Sciatic nerve (tissue), 2 donors: ENCODE measurements at regions not wholly inside any gene's neighbourhood (a gene's known extent, or its start where the extent isn't known, plus 50 kb on each side); places are given as distances from the start of the nearest gene placed in this dataset.

Experiments
- ATAC-seq: fragments of 200-7000 bp; cut with Tn5 transposase; one replicate; pipeline ENCODE4 v1.9.1; 2020; ENCODE audit warnings: mild to moderate bottlenecking, moderate library complexity
- DNase-seq: peaks from one replicate; pipeline ENCODE4 v3.0.0-alpha.2; 2020; ENCODE audit warnings: low spot score
- intact Hi-C: fragments of 100-400 bp; cut with DNase I; formaldehyde crosslinking; loops from one replicate; pipeline ENCODE4 v1.14.2; 2022
- donor health status: DM: no; HTN: no; CAD: no.
- donor health status: DM: no; HTN: no; CAD: no.

DNA sequence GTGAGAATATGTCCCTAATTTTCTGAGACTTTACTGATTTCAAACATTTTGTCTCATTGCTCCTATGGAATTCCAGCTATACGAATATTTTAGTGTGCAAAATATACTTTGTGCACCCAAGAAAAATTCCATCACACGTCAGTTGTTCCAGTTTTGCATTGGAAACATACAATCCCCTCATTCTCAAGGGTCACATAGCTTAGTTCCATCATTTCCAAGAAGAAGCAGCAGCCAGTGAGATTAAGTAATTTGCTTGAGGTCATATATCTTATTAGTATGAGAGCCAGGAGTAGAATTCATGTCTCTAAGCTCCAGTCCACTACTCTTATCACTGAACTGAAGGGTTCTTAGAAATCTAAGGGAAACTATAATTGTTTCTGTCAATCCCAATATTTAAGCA is 746.7 kb upstream of the C9orf72 start:
- no peak for DNase-seq
- no peak for ATAC-seq
- intact Hi-C loops: loop anchor here (1.0 kb wide), 1 partner anchor 20 kb away; no protein-coding TSS in a partner anchor

DNA sequence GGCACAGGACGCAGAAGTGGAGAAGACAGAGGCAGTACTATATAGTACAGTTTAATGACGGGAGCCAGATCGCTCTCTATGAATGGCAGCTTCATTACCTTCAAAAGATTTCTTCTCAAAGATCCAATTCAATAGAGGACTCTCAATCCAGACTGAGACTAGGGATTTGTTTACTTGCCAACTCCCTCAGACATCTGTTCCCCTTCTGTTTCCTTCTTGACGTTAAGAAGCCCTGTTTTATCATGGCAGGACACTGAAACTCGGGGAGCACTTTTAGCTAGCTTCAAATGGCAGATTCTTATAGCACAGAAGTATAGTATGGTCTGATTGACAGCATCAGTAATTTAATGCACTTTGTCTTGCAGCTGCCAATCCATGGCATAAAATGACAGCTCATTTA is 747.3 kb upstream of the C9orf72 start:
- intact Hi-C loops: no loop called here
- DNase-seq (no peak), ATAC-seq (no peak)

DNA sequence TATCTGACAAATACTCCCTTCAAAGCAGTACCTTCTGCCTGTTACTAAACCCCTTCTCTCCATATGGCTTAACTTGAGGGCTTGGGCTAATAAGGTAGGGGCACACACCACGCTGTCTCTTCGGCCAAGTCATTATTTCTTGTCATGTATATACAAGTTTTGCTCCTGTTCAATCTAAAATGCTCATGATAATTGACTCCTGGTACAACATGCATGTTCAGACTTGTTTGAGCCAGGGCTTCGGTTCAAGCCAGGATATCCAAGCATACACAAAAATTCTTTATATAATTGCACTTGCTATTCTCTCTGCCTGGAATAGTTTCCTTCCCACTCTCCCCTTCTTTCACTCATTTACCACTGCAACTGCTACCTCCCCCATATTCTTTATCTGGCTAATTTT is 756.0 kb upstream of the C9orf72 start:
- intact Hi-C loops: no loop called here
- no peak for DNase-seq
- no peak for ATAC-seq

DNA sequence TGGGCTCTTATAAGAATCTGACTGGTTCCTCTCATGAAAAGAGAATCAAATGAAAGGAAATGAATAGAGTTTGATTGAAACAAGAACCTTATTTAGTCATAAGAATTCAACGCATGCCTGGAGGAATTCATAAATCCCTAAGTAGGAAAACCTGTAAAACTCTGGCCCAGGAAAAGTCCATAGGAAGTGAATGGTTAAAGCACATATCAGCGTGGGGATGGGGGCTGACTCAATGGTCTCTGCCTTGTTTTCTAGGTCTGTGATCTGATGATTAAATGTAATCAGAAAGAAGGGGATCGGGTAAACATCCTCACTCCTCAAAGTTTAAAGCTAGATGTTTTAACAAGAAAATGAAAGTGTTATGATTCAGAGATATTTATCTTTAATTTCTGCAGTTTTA is 759.4 kb upstream of the C9orf72 start:
- intact Hi-C loops: no loop called here
- DNase-seq (no peak), ATAC-seq (no peak)

DNA sequence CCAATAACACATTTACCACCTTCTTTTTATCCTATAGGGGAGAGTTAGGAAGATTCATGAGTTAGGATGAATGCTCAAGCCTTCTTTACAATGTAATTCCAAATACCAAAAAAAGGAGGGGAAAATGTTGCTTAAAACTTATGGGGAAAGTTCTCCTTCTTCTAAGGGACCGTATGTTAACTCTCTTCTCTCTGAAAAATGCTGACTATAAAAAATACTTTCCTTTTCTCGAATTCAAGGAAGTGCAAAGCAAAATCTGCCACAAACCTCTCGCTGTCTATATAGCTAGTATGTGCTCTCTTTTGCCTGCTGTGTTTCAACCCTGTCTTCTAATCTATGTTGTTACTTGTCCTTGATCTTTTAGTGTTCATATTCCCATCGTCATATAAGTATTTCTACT is 768.6 kb upstream of the C9orf72 start:
- ATAC-seq (no peak), DNase-seq (no peak)
- intact Hi-C loops: no loop called here

DNA sequence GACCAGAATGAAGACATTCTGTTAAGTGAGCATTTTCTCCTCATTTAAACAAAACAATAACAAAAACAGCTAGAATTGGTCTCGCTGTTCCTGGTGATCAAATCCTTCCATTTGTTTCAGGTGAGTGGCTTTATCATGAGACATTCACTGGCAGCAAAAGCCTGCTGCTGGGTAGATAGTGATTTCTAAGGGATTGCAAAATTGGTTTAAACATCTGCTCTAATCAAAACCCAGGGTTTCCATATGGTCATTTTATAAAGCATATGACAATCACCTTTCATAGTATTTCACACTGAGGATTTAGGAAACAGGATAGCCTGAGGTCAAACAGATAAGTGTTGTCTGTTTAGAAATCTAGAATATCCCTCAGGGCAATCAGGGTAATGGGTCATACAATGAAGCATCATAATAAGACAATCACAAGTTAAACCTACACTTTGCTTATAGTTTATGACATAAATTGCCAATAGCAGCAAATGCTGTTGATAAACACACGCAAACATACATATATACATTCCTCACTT is 769.6 kb upstream of the C9orf72 start:
- ATAC-seq (no peak), DNase-seq (no peak)
- intact Hi-C loops: no loop called here

DNA sequence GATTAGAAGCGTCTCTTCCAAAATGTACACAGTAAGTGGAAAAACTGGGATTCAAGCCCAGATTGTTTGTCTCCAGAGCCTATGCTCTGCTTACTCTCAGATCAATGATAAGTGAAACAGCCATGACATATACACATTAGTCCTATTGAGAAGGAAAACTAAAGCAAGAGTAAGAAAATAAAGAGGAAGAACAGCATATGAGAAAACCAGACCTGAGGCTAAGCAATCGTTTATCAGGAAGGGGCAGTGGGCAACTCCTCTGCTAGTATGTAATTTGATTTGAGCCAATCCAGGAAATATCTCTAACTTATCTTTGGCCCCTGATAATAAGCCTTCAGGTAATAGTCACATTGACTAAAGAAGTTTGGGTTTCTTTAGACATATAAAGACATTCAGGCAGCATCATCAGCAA is 789.9 kb upstream of the C9orf72 start:
- no peak for ATAC-seq
- intact Hi-C loops: no loop called here
- DNase-seq: no peak

DNA sequence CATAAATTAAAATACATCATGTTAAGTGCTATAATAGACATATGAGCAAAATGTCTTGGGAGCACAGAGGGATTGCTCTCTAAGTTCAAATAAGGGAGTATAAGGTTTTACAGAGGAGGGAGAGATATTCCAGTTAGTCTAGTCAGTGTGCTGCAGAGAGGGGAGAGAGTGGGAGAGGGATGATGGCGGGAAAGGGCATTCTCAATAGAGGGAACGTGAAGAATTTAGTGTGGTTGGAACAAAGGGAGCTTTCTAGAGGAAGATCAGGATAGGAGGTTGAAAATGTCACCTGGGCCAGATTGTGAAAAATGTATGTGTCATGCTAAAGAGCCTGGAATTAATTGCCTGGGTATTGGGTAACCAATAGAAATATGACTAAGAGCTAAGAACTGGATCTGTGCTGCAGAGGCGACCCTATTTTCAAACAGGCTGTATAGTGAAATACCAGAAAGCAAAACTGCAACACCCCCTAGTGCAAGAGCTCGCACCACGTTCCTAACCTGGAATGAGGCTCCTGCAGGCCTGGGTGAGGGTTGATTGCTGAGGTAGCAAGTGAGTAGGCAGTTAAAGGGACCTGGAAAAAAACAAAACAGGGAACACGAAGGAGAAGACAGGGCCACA is 791.8 kb upstream of the C9orf72 start:
- no peak for ATAC-seq
- intact Hi-C loops: no loop called here
- DNase-seq: no peak

DNA sequence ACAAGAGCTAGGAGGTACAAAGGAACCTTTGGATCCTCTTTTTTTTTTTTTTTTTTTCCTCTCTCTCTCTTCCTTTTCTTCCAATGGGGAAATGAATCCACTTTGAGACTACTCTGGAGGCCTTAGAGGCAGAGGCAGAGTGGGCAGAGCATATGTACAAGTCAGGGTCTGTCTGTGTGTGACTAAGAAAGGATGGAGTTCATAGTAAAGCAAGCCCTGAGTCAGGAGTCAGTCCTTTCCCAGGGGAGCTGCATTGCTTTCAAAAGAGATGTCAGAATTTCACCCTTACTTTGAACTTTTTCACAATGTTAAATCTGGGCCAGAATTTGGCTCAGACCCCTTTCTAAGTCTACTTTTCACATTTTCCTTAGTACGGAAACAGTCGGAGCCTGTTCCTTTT is 792.4 kb upstream of the C9orf72 start:
- no peak for DNase-seq
- ATAC-seq: no peak
- intact Hi-C loops: no loop called here

DNA sequence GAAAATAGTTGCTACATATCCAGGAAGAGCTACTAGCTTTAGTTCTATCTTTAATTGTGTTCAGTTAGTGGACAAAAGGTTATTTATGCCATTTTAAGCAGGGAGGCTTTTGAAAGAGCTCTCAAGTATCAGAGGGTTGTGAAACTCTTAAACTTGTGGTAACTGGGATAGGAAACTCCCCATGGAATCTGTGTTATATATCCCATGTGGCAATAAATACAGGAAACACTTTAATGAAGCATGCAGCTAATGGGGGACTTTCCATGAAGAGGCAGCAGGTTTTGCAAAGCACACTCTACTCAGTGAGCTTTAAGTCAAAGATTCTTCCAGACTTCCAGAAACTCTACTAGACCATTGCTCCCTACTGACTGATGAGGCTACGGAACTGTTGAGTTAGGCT is 805.0 kb upstream of the C9orf72 start:
- DNase-seq (no peak), ATAC-seq (no peak)
- intact Hi-C loops: loop anchor here (10.0 kb wide), 1 partner anchor 57 kb away; no protein-coding TSS in a partner anchor

DNA sequence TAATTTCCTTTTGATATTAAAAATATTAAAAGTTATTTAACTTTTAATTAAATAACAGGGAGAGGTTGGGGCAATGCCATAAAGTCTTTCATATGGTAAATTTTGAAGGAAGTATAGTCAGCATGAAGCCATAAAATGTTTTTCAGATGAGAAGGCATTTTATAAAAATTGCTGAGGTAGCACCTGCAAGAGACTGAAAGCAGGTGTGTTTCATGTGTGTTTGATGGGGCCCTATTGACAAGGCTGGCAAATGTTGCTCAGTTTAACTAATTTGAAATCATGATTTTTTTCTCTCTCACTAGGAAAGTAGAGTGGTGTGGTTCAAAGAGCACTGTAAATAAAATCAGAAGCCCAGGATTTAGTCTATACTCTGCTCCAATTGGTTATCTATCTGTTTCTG is 805.8 kb upstream of the C9orf72 start:
- intact Hi-C loops: loop anchor here (10.0 kb wide), 1 partner anchor 56 kb away; no protein-coding TSS in a partner anchor
- DNase-seq (no peak), ATAC-seq (no peak)

DNA sequence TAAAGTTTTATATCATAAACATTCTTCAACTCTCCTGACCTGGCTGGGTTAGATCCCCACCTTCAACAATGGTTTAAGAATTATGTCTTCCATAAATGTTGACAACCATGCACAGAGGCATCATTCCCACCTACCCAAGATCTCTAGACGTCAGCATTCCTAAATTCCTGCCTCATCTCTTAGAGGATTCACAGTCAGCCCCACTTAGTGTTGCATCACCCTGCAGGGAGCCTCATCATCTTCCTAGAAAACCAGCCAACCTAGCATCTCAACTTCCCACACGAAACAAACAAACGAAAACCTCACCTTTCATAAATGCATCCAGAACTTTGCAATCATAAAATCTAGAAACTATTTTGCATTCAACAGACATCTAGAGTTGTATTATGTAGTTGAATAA is 816.1 kb upstream of the C9orf72 start:
- DNase-seq: no peak
- no peak for ATAC-seq
- intact Hi-C loops: no loop called here

DNA sequence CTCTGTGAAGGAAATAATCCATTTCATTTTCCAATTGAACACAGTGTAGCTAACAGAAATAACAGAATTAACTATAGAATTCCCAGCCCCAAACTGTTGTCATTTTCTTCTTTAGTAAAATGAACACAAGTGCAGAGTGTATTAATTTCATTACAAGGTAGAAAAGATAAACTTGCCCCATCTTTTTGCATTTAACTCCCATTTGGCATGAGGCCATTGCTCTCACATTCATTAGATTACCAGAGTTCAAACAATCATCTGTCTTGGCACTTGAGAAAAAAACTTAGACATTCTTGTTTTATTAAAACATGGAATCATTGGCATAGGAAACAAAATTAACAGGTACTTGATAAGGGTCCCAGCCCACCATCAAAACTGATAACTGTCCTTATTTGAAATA is 821.5 kb upstream of the C9orf72 start:
- ATAC-seq (no peak), DNase-seq (no peak)
- intact Hi-C loops: no loop called here

DNA sequence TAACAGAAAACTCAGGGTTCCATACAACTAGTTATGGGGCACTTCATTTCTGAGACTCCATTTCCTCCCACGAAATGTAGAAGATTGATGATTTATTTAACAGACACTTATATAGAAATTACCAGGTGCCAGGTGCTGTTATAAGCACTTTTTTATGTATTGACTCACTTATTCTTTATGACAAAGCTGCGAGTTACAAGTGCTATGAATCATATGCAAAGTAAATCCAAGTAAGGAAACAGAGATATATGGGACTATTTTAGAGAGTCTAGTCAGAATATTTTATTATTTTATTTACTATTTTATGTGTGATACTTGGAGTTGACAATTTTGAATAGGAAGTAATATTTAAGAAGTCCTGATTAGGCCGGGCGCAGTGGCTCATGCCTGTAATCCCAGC is 822.8 kb upstream of the C9orf72 start:
- no peak for DNase-seq
- no peak for ATAC-seq
- intact Hi-C loops: no loop called here

DNA sequence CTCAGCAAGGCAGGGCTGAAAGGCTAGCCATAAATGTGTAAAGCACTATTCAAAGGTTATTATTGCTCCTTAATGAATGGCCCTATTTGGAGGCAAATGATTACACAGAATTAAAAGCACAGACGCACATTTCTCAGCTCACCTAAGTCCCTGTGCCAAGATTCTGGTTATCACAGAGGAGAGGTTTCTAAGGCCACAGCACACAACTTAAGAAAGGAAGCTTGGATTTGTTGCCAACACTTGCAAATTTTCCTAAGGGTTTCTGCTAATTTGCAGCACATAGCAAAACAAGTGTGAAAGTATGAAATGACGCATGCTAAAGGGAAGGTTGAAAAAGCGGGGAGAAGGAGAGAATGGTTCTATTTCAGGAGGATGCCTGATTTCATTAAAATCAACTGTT is 834.1 kb upstream of the C9orf72 start:
- no peak for ATAC-seq
- intact Hi-C loops: no loop called here

DNA sequence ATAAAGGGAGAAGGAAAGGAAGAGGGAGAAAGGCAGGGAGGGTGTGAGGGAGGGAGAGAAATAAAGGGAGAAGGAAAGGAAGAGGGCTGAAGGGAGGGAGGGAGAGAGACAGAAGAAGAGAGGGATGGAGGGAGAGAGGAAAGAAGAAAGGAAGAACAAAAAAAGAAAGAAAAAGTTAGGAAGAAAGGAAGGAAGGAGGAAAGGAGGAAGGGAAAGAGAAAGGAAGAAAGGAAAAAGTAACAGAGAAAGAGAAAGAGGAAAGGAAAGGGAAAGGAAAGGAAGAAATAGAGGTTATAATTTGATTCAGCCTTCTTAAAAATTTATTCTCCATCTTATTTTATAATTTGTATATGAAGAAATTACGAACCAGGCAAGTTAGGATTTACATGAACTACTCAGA is 836.6 kb upstream of the C9orf72 start:
- intact Hi-C loops: no loop called here
- DNase-seq: no peak
- no peak for ATAC-seq

More for the DNA sequence above, 834.1 kb upstream of the C9orf72 start:
- no peak for DNase-seq

DNA sequence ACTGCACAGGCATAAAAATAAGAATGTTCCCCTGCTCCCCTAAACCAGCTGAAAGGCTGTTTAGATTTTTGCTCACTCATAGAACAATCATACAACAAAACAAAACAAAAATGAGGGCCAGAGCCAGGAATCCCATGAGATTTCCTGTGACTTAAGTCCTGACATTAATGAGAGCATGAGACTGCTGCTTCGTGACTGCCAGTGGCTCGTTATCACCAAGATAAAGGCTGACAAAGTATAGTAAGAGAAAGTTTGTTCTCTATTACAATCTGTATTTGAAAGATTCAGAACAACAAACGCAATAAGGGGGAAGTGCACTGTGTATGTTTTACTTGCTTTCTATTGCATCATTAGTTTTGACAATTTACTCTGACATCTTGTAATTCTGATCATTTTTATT is 837.1 kb upstream of the C9orf72 start:
- DNase-seq: no peak
- no peak for ATAC-seq
- intact Hi-C loops: no loop called here

DNA sequence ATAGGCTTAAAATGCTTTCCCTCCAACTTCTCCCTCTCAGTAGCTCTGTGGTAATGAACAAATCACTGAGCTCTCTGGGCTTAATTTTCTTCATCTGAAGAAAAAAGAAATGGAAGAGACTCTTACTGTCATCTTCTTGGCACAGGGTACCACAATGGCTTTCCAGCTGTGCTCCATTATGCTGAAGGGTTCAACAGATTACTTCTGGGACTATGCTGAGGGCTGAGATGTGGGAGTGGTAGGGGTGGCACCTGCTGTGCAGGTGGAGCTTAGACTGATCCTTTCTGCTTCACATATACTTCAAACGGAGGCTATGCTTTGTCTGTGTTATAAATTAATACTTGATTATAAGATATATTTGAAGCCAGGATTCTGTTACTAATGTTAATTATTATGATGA is 840.2 kb upstream of the C9orf72 start:
- intact Hi-C loops: no loop called here
- ATAC-seq (no peak), DNase-seq (no peak)

DNA sequence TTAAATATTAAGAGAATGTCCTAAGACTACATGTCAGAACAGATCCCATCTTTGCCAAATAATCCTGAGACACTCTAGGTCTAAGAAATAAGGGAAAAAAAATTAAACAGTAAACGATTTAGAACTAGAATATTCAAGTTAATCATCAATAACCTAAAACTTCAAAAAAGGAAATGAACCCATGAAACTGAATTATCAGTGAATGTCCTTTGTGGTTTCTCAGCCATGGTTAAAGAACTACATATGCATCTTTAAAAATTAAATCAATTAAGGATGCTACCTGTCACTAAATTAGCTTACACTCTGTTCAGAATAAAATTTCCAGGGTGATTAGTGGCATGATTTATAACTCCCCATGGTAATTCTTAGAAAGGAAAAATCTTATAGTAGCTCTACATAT is 850.0 kb upstream of the C9orf72 start:
- DNase-seq (no peak), ATAC-seq (no peak)
- intact Hi-C loops: no loop called here

DNA sequence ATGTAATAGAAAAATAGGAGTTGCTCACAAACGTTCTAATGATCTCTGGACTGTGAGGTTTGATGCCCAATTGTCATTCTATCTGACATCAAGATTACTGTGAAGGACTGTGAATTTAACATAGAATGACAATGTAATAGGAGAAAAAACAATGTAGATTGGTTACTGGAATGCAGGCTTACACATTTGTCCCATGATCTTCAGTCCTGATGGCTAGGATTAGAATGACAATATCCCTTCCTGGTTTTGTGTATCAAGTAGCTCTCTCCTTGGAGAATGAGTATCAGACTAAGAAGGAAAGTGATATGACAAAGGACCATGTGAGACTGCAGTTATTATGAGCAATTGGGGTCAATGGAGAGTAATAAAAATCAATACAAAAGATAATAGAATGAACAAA is 862.2 kb upstream of the C9orf72 start:
- DNase-seq: no peak
- intact Hi-C loops: loop anchor here (10.0 kb wide), 1 partner anchor 61 kb away; no protein-coding TSS in a partner anchor
- ATAC-seq: no peak

DNA sequence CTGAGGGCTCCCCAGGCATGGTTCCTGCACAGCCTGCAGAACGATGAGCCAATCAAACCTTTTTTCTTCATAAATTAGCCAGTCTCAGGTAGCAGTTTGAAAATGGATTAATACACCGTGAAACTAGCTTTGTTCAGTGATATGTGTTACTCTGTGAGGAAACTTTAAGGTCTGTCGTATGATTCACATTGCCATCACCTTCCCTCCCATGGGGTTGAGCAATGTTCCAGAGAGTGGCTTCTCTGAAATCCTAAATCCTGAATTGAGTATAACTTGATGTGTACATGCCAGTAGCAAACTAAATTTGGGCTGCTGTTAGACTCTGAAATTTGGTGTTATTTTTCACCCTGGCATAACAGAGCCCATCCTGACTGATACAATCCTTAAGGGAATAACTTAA is 866.4 kb upstream of the C9orf72 start:
- intact Hi-C loops: loop anchor here (10.0 kb wide), 1 partner anchor 65 kb away; no protein-coding TSS in a partner anchor
- no peak for DNase-seq

More for the DNA sequence above, 866.4 kb upstream of the C9orf72 start:
- no peak for ATAC-seq
